ENCODE measurements at regions not wholly inside any gene's neighbourhood (a gene's known extent, or its start where the extent isn't known, plus 50 kb on each side); places are given as distances from the start of the nearest gene placed in this dataset.
"Not testable (repeated sequence)": the region's sequence is repeated elsewhere in the genome, so short reads cannot be mapped to it uniquely, and the experiment has no call there.

DNA sequence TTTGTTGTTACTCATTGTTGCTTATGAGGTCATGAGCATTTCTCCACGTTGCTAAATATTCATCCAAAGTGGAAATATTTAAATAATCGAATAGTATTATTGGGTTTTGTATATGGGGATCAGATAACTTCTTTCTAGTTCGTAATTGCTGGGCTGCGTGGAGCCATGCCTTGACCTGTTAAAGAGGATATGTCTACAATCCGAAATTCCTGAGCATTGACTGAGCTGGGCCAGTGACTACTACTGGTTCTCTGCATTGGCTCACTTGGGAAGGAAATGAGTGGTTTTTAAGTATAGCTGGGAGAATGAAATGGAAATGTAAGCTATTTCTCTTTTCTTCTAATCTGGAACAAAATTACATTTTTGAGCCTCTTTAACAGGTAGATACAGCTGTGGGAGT, 163.2 kb downstream of the RPL10L start:
- no peak overlapping the region for H3K4me3 Mint-ChIP-seq

GRCh38 chr14:46487582-46488350, 163.8 kb downstream of the RPL10L start:
- no peaks in the 10 kb centered on the region for H3K4me1 Mint-ChIP-seq (ENCODE audit: low read depth)
- no peak overlapping the region for H3K27ac Mint-ChIP-seq
- no peak overlapping the region for H3K4me3 Mint-ChIP-seq
- peaks cover 19% of the 10 kb centered on the region for H3K9me3 Mint-ChIP-seq
- no peaks in the 10 kb centered on the region for H3K27me3 Mint-ChIP-seq (ENCODE audit: low read depth)
- H3K36me3 Mint-ChIP-seq (ENCODE audit: low read depth), result no peaks in the 10 kb centered on the region

More for the DNA sequence above, 163.2 kb downstream of the RPL10L start:
- H3K27ac Mint-ChIP-seq, result no peak overlapping the region
- H3K27me3 Mint-ChIP-seq (ENCODE audit: low read depth), result no peaks in the 10 kb centered on the region
- peaks cover 22% of the 10 kb centered on the region for H3K9me3 Mint-ChIP-seq
- H3K36me3 Mint-ChIP-seq (ENCODE audit: low read depth), result no peaks in the 10 kb centered on the region
- no peaks in the 10 kb centered on the region for H3K4me1 Mint-ChIP-seq (ENCODE audit: low read depth)

DNA sequence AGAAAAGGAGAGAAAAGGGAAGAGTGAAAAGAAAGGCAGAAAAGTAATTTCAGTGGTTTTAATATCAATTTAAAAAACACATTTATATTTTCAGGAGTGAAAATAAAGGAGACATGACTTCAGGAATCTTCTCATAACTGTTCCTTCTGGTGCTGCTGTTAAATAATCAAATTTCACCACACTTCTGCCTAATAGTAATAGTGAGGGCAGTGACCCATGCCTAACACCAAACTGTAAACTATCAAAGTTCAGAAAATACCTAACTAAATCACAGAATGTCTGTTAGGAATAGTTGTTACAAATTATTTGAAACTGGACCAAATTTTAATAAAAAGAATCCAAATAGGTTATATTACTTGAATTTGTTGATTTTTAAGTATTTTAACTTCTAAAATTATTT, 169.4 kb downstream of the RPL10L start:
- Mint-ChIP-seq H3K4me3 (no peak overlapping the region), H3K4me1 (ENCODE audit: low read depth) (no peaks in the 10 kb centered on the region), H3K9me3 (peaks cover 13% of the 10 kb centered on the region), H3K36me3 (ENCODE audit: low read depth) (no peaks in the 10 kb centered on the region), H3K27me3 (ENCODE audit: low read depth) (no peaks in the 10 kb centered on the region), H3K27ac (no peak overlapping the region)

- no peaks in the 10 kb centered on the region for H3K4me1 Mint-ChIP-seq (ENCODE audit: low read depth)
- no peak overlapping the region for H3K27ac Mint-ChIP-seq
- H3K27me3 Mint-ChIP-seq (ENCODE audit: low read depth), result no peaks in the 10 kb centered on the region
- no peak overlapping the region for H3K4me3 Mint-ChIP-seq
- H3K9me3 Mint-ChIP-seq, result peaks cover 12% of the 10 kb centered on the region
- no peaks in the 10 kb centered on the region for H3K36me3 Mint-ChIP-seq (ENCODE audit: low read depth)
These were observed 170.8 kb downstream of the RPL10L start for GRCh38 chr14:46480817-46481216.

DNA sequence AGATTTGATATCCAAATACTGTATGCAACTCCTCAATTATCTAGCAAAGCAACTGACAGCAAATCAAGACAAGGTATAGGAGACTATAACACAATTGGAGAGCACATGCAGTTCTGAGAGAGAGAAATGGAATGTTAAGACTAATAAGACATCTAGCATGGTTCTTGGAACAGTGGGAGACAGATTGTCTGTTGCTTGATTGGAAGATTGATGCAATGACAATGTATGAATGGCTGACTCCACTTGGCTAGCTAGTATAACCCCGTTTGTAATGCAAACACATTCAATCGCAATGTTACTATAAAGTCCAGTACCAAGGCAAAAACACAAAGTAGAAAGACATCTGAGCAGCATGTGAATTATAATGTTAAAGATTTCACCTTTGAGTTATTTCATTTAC, 179.3 kb downstream of the RPL10L start:
- H3K9me3 Mint-ChIP-seq, result peaks cover 15% of the 10 kb centered on the region
- H3K36me3 Mint-ChIP-seq (ENCODE audit: low read depth), result no peaks in the 10 kb centered on the region
- no peak overlapping the region for H3K27ac Mint-ChIP-seq
- H3K4me3 Mint-ChIP-seq, result no peak overlapping the region
- H3K27me3 Mint-ChIP-seq (ENCODE audit: low read depth), result no peaks in the 10 kb centered on the region
- no peaks in the 10 kb centered on the region for H3K4me1 Mint-ChIP-seq (ENCODE audit: low read depth)

- Mint-ChIP-seq H3K27ac (no peak overlapping the region), H3K4me3 (no peak overlapping the region), H3K9me3 (peaks cover 23% of the 10 kb centered on the region), H3K27me3 (ENCODE audit: low read depth) (no peaks in the 10 kb centered on the region), H3K36me3 (ENCODE audit: low read depth) (no peaks in the 10 kb centered on the region), H3K4me1 (ENCODE audit: low read depth) (no peaks in the 10 kb centered on the region)
These were observed 187.2 kb downstream of the RPL10L start for GRCh38 chr14:46464341-46464740.

DNA sequence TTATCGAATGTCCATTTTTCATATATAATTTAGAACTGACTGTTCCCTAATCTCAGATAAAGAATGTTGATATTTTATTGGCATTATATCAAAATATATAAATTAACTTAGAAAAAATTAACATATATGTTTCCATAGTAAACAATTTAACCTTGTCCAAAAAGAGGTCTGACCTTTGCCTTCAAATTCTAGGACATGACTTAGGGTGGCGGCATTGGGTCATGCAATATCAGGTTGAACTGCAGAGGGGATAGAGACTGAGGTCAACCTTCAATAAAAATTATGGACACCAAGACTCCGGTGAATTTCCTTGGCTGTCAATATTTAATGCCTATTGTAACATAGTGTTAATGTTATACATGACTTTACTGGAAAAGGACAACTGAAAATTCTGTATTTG, 199.8 kb downstream of the RPL10L start:
- no peaks in the 10 kb centered on the region for H3K9me3 Mint-ChIP-seq

GRCh38 chr14:46444666-46445065, 206.9 kb downstream of the RPL10L start:
- Mint-ChIP-seq H3K4me3 (no peak overlapping the region), H3K4me1 (ENCODE audit: low read depth) (no peaks in the 10 kb centered on the region), H3K9me3 (peaks cover 25% of the 10 kb centered on the region), H3K27me3 (ENCODE audit: low read depth) (no peaks in the 10 kb centered on the region), H3K27ac (no peak overlapping the region), H3K36me3 (ENCODE audit: low read depth) (no peaks in the 10 kb centered on the region)

More for the DNA sequence above, 199.8 kb downstream of the RPL10L start:
- Mint-ChIP-seq H3K4me1 (ENCODE audit: low read depth) (no peaks in the 10 kb centered on the region), H3K36me3 (ENCODE audit: low read depth) (no peaks in the 10 kb centered on the region), H3K4me3 (no peak overlapping the region), H3K27ac (no peak overlapping the region), H3K27me3 (ENCODE audit: low read depth) (no peaks in the 10 kb centered on the region)

DNA sequence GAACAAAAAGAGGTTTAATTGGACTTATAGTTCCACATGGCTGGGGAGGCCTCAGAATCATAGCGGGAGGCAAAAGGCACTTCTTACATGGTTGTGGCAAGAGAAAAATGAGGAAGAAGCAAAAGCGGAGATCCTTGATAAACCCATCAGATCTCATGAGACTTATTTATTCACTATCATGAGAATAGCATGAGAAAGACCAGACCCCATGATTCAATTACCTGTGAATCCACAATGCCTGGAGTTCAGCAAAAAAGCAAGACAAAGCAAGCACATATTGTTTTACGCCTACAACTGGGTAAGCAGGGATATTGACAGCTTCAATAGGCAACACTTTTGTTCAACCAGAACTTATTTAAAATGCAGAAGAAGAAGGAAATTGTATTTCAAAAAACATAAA, 218.2 kb downstream of the RPL10L start:
- H3K9me3 Mint-ChIP-seq, result peaks cover 22% of the 10 kb centered on the region
- no peak overlapping the region for H3K27ac Mint-ChIP-seq
- H3K4me1 Mint-ChIP-seq (ENCODE audit: low read depth), result no peaks in the 10 kb centered on the region
- H3K4me3 Mint-ChIP-seq, result no peak overlapping the region
- H3K27me3 Mint-ChIP-seq (ENCODE audit: low read depth), result no peaks in the 10 kb centered on the region
- H3K36me3 Mint-ChIP-seq (ENCODE audit: low read depth), result no peaks in the 10 kb centered on the region

DNA sequence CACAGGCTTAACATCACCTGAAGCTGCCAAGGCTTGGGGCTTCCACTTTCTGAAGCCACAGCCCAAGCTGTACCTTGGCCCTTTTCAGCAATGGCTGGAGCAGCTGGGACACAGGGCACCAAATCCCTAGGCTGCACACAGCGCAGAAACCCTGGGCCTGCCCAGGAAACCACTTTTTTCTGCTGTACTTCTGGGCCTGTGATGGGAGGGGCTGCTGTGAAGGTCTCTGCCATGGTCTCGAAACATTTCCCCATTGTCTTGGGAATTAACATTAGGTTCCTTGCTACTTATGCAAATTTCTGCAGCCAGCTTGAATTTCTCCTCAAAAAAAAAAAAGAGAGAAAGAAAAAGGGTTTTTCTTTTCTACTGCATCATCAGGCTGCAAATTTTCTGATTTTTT, 219.1 kb downstream of the RPL10L start:
- no peaks in the 10 kb centered on the region for H3K27me3 Mint-ChIP-seq (ENCODE audit: low read depth)
- H3K4me3 Mint-ChIP-seq, result no peak overlapping the region
- H3K36me3 Mint-ChIP-seq (ENCODE audit: low read depth), result no peaks in the 10 kb centered on the region
- H3K27ac Mint-ChIP-seq, result no peak overlapping the region
- H3K4me1 Mint-ChIP-seq (ENCODE audit: low read depth), result no peaks in the 10 kb centered on the region
- H3K9me3 Mint-ChIP-seq, result peaks cover 17% of the 10 kb centered on the region

DNA sequence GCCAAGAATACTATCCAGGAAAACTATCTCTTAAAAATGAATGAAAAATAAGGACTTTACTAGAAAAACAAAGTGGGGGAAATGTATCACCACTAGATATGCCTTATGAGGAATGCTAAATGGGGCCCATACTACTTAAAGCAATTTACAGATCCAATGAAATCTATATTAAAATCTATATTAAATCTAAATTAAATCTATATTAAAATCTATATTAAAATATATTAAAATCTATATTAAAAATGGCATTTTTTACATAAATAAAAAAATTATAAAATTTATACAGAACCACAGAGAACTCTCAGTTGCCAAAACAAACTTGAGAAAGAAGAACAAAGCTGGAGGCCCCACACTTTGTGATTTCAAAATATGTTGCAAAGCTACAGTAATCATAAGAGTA, 234.5 kb downstream of the RPL10L start:
- H3K9me3 Mint-ChIP-seq, result peaks cover 31% of the 10 kb centered on the region
- no peaks in the 10 kb centered on the region for H3K4me1 Mint-ChIP-seq (ENCODE audit: low read depth)
- H3K27ac Mint-ChIP-seq, result no peak overlapping the region
- H3K27me3 Mint-ChIP-seq (ENCODE audit: low read depth), result no peaks in the 10 kb centered on the region
- H3K4me3 Mint-ChIP-seq, result no peak overlapping the region
- no peaks in the 10 kb centered on the region for H3K36me3 Mint-ChIP-seq (ENCODE audit: low read depth)

GRCh38 chr14:46404865-46405811, 246.4 kb downstream of the RPL10L start:
- Mint-ChIP-seq H3K27me3 (ENCODE audit: low read depth) (no peaks in the 10 kb centered on the region), H3K4me1 (ENCODE audit: low read depth) (no peaks in the 10 kb centered on the region), H3K4me3 (no peak overlapping the region), H3K9me3 (no peaks in the 10 kb centered on the region), H3K36me3 (ENCODE audit: low read depth) (no peaks in the 10 kb centered on the region), H3K27ac (no peak overlapping the region)

DNA sequence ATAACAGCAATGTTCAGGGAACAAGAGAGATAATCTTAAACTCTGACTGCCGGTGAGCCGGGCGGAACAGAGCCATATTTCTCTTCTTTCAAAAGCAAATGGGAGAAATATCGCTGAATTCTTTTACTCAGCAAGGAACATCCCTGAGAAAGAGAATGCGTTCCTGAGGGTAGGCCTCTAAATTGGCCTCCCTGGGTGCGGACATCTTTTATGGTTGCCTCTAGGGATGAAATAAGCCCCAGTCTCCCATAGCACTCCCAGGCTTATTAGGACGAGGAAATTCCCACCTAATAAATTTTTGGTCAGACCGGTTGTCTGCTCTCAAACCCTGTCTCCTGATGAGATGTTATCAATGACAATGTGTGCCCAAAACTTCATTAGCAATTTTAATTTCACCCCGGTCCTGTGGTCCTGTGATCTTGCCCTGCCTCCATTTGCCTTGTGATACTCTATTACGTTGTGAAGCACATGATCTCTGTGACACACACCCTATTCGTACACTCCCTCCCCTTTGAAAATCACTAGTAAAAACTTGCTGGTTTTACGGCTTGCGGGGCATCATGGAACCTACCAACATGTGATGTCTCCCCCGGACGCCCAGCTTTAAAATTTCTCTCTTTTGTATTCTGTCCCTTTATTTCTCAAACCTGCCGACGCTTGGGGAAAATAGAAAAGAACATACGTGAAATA, 249.4 kb downstream of the RPL10L start:
- not testable (repeated sequence) for H3K36me3 Mint-ChIP-seq (ENCODE audit: low read depth); H3K27ac Mint-ChIP-seq; H3K9me3 Mint-ChIP-seq; H3K4me1 Mint-ChIP-seq (ENCODE audit: low read depth); H3K4me3 Mint-ChIP-seq; H3K27me3 Mint-ChIP-seq (ENCODE audit: low read depth)

GRCh38 chr14:46401066-46401465, 250.5 kb downstream of the RPL10L start:
- no peaks in the 10 kb centered on the region for H3K4me1 Mint-ChIP-seq (ENCODE audit: low read depth)
- no peak overlapping the region for H3K27ac Mint-ChIP-seq
- H3K36me3 Mint-ChIP-seq (ENCODE audit: low read depth), result no peaks in the 10 kb centered on the region
- no peak overlapping the region for H3K4me3 Mint-ChIP-seq
- H3K9me3 Mint-ChIP-seq, result no peaks in the 10 kb centered on the region
- H3K27me3 Mint-ChIP-seq (ENCODE audit: low read depth), result no peaks in the 10 kb centered on the region
